ENCODE measurements at regions not wholly inside any gene's neighbourhood (a gene's known extent, or its start where the extent isn't known, plus 50 kb on each side); places are given as distances from the start of the nearest gene placed in this dataset.

- H3K79me1 ChIP-seq (ENCODE audit: low read depth in 1 of 2, low read length in 2 of 2), result no peaks in the 10 kb centered on the region
- H4K91ac ChIP-seq (ENCODE audit: insufficient read depth, low read depth, low read length), result no peak overlapping the region
- no peak overlapping the region for H2BK5ac ChIP-seq (ENCODE audit: low read depth, low read length, poor library complexity, severe bottlenecking)
- H4K5ac ChIP-seq (ENCODE audit: low read depth, low read length), result no peak overlapping the region
- H3K9me1 ChIP-seq (ENCODE audit: insufficient read depth, low read length), result no peaks in the 10 kb centered on the region
- no peak overlapping the region for H3K23ac ChIP-seq (ENCODE audit: low read depth, low read length)
- H2AK5ac ChIP-seq (ENCODE audit: low read depth, low read length), result no peak overlapping the region
- no peak overlapping the region for H4K8ac ChIP-seq (ENCODE audit: low read depth in 2 of 2, low read length in 2 of 2)
- H3K4me1 ChIP-seq (ENCODE audit: control insufficient read depth, insufficient read depth, low read length), result no peaks in the 10 kb centered on the region
- H3K27me3 ChIP-seq (ENCODE audit: control insufficient read depth, insufficient read depth, low read length), result no peaks in the 10 kb centered on the region
- no peaks in the 10 kb centered on the region for H4K20me1 ChIP-seq (ENCODE audit: insufficient read depth, low read length)
- H2BK120ac ChIP-seq (ENCODE audit: low read depth, low read length), result no peak overlapping the region
- no peak overlapping the region for H2BK20ac ChIP-seq (ENCODE audit: low read depth, low read length)
- peaks cover 10% of the 10 kb centered on the region; the same call in 1 of the 2 replicates for H3K9me3 ChIP-seq (ENCODE audit: control insufficient read depth, insufficient read depth, low read length)
- no peak overlapping the region for H2BK15ac ChIP-seq (ENCODE audit: low read depth, low read length)
- DNase-seq, result no peak
- ChIA-PET CTCF (no interaction called here), POLR2A (ENCODE audit: unreplicated experiment) (no interaction called here)
- no peaks in the 10 kb centered on the region for H3K36me3 ChIP-seq (ENCODE audit: control insufficient read depth, insufficient read depth, low read length)
- no peak for TF ChIP-seq CEBPB (IDR thresholded peaks at IDR 0.05; ENCODE audit: low read depth, low read length)
- no peak overlapping the region for H3K4me3 ChIP-seq (ENCODE audit: insufficient read depth, low read depth, low read length)
- H3K4ac ChIP-seq (ENCODE audit: low read depth, low read length), result no peak overlapping the region
- no peak overlapping the region for H3K18ac ChIP-seq (ENCODE audit: low read depth, low read length)
- H3K14ac ChIP-seq (replicated peaks; ENCODE audit: low read depth, low read length), result no peak overlapping the region
- dilution Hi-C loops (cut with HindIII; ENCODE audit: low sequenced_read_pairs, unreplicated experiment) (no loop called here), in situ Hi-C loops (cut with MboI; ENCODE audit: low sequenced_read_pairs) (no loop called here), intact Hi-C loops (cut with micrococcal nuclease) (no loop called here)
- H2AK9ac ChIP-seq (replicated peaks; ENCODE audit: low read depth, low read length, poor library complexity), result no peak overlapping the region
- H3K9ac ChIP-seq (ENCODE audit: low read depth, low read length), result no peak overlapping the region
- no peak overlapping the region for H3K4me2 ChIP-seq (ENCODE audit: low read depth, low read length)
- no peak overlapping the region for H3K27ac ChIP-seq (ENCODE audit: insufficient read depth, low read length)
- no peak for ATAC-seq (ENCODE audit: low read depth)
- no peak overlapping the region for H3K56ac ChIP-seq (ENCODE audit: extremely low read depth, insufficient read depth, low read length)
- WGBS, 2 experiments (ENCODE audit: extremely low coverage in 2 of 2, insufficient read length in 1 of 2), result no CpG with 5 or more reads among the region's 4 CpGs
- no peak overlapping the region for H2AFZ ChIP-seq (replicated peaks; ENCODE audit: low read length, poor library complexity)
- BruUV-seq (replicated peaks), result no TSS peak
Measured at GRCh38 chr4:136007991-136008390, 1524.3 kb downstream of the PCDH18 start.

Measured in IMR-90 (cell line).